ENCODE measurements at regions not wholly inside any gene's neighbourhood (a gene's known extent, or its start where the extent isn't known, plus 50 kb on each side); places are given as distances from the start of the nearest gene placed in this dataset.

- TF ChIP-seq POLR2A (IDR thresholded peaks at IDR 0.05) (no peak), CTCF (IDR thresholded peaks at IDR 0.05) (no peak)
These were observed 138.4 kb downstream of the RPLP1 start for GRCh38 chr15:69590932-69591524.
